Lower leg skin (tissue), 3 donors: ENCODE measurements at regions not wholly inside any gene's neighbourhood (a gene's known extent, or its start where the extent isn't known, plus 50 kb on each side); places are given as distances from the start of the nearest gene placed in this dataset.

Source experiments
- CTCF ChIP-seq, 3 donors: fragments of 450-650 bp; IDR thresholded peaks; one replicate each; pipeline ENCODE4 v1.5.1; 2016; ENCODE audit warnings: antibody characterized with exemption in 3 of 3, mild to moderate bottlenecking in 3 of 3, moderate library complexity in 2 of 3
- POLR2A ChIP-seq, 2 donors: fragments of 450-650 bp; IDR thresholded peaks; one replicate each; pipeline ENCODE4 v1.6.1; 2016 to 2017; ENCODE audit warnings: antibody characterized with exemption in 2 of 2, mild to moderate bottlenecking in 1 of 2, moderate library complexity in 1 of 2

- no peak for TF ChIP-seq CTCF (IDR thresholded peaks at IDR 0.05)
- TF ChIP-seq POLR2A (IDR thresholded peaks at IDR 0.05) = no peak
These were observed 72.4 kb upstream of the OLFM1 start for GRCh38 chr9:135015096-135015495.
